Astrocyte of the spinal cord (primary cell): ENCODE measurements at regions not wholly inside any gene's neighbourhood (a gene's known extent, or its start where the extent isn't known, plus 50 kb on each side); places are given as distances from the start of the nearest gene placed in this dataset.

Experiments
- DNase-seq: peaks from one replicate; pipeline ENCODE4 v3.0.0; 2011; ENCODE audit warnings: low read depth, low spot score
- H3K4me3 ChIP-seq: 2 replicates; pipeline ENCODE4 v1.5.1; 2011; ENCODE audit warnings: low read depth, mild to moderate bottlenecking, low read length, moderate library complexity
- CTCF ChIP-seq: IDR thresholded peaks from 2 replicates; pipeline ENCODE4 v1.5.1; 2012; ENCODE audit warnings: low read depth, mild to moderate bottlenecking, low read length, inconsistent platforms
- in situ Hi-C: cut with HindIII; loops from 2 replicates; pipeline ENCODE4 v1.10.0; 2017; ENCODE audit warnings: low sequenced_read_pairs

- in situ Hi-C loops = no loop called here
- TF ChIP-seq CTCF = no peak
- no peak overlapping the region for H3K4me3 ChIP-seq
- no peak for DNase-seq
These were observed 375.5 kb downstream of the HACE1 start for GRCh38 chr6:104484191-104484590.

- peak; percentile 0 for DNase-seq
- peak; percentile 25 for TF ChIP-seq CTCF
- no peak overlapping the region for H3K4me3 ChIP-seq
- in situ Hi-C loops = no loop called here
These were observed 376.4 kb downstream of the HACE1 start for GRCh38 chr6:104483225-104483834.

GRCh38 chr6:104477569-104477968 is 382.1 kb downstream of the HACE1 start:
- DNase-seq = no peak
- in situ Hi-C loops = no loop called here
- no peak overlapping the region for H3K4me3 ChIP-seq
- no peak for TF ChIP-seq CTCF

GRCh38 chr6:104473021-104473429 is 386.7 kb downstream of the HACE1 start:
- in situ Hi-C loops = no loop called here
- no peak for DNase-seq
- TF ChIP-seq CTCF = no peak
- H3K4me3 ChIP-seq = no peak overlapping the region

GRCh38 chr6:104472021-104472901 is 387.5 kb downstream of the HACE1 start:
- no peak overlapping the region for H3K4me3 ChIP-seq
- no peak for DNase-seq
- TF ChIP-seq CTCF = no peak
- in situ Hi-C loops = no loop called here

- no peak for DNase-seq
- H3K4me3 ChIP-seq = no peak overlapping the region
- TF ChIP-seq CTCF = no peak
- in situ Hi-C loops = no loop called here
These were observed 393.4 kb downstream of the HACE1 start for GRCh38 chr6:104466306-104466705.
